ENCODE measurements at regions not wholly inside any gene's neighbourhood (a gene's known extent, or its start where the extent isn't known, plus 50 kb on each side); places are given as distances from the start of the nearest gene placed in this dataset.

GRCh38 chr6:148110925-148111324 lies 231.7 kb upstream of the SASH1 start:
- TF ChIP-seq EP300 (IDR thresholded peaks at IDR 0.05), result no peak
- TF ChIP-seq CTCF (IDR thresholded peaks at IDR 0.05), result no peak
- no peak for TF ChIP-seq CHD4 (IDR thresholded peaks at IDR 0.05; ENCODE audit: borderline replicate concordance)
- TF ChIP-seq MAFK (IDR thresholded peaks at IDR 0.05; ENCODE audit: partially characterized antibody), result no peak
- TF ChIP-seq PBX3 (IDR thresholded peaks at IDR 0.05), result no peak
- no peak for TF ChIP-seq RAD21 (conservative IDR thresholded peaks at IDR 0.05 in 1 of 2, IDR thresholded peaks at IDR 0.05 in 1 of 2)
